HCT116 (cell line): ENCODE measurements at regions not wholly inside any gene's neighbourhood (a gene's known extent, or its start where the extent isn't known, plus 50 kb on each side); places are given as distances from the start of the nearest gene placed in this dataset.

Experiments
- ATAC-seq: fragments of 200-7000 bp; cut with Tn5 transposase; 2 replicates; pipeline ENCODE4 v1.9.1; 2020; ENCODE audit warnings: mild to moderate bottlenecking, moderate library complexity
- BruUV-seq: library from RNA; stranded (reverse); fragments of 400-500 nt; replicated peaks from 2 replicates; lab custom pipeline; 2021; lab: Mats Ljungman, UMichigan
- CTCF ChIA-PET: fragments of 300-600 bp; sonication (Branson Sonifier 250); formaldehyde crosslinking; loops from one replicate; lab custom pipeline; 2021; ENCODE audit warnings: antibody characterized with exemption; lab: Charles Lee
- POLR2A ChIA-PET: fragments of 300-600, 350-600 bp; sonication (Branson Sonifier 250); formaldehyde crosslinking; loops from one replicate; lab custom pipeline; 2021; ENCODE audit warnings: antibody characterized with exemption; lab: Charles Lee
- RAD21 ChIA-PET, 2 experiments: fragments of 300-600 bp; sonication (Branson Sonifier 250); formaldehyde crosslinking; loops; one replicate each; lab custom pipeline; 2023; ENCODE audit warnings: low total read pairs in 2 of 2; ENCODE audit not compliant: uncharacterized antibody in 2 of 2, unreplicated experiment in 2 of 2, low non-redundant PET in 1 of 2; lab: Charles Lee
- DNase-seq: peaks from one replicate; pipeline ENCODE4 v3.0.0-alpha.2; 2010; ENCODE audit warnings: low read depth, low spot score
- H2AFZ ChIP-seq: fragments of 200-600 bp; shearing (Covaris generic), sonication (generic); 2 replicates; pipeline ENCODE4 v1.6.1; 2017; ENCODE audit warnings: low read depth, mixed run types, mixed read lengths, antibody characterized with exemption, low read length; ENCODE audit not compliant: poor library complexity, severe bottlenecking
- H3K27ac ChIP-seq: 2 replicates; pipeline ENCODE4 v1.5.1; 2012; ENCODE audit warnings: low read depth, low read length
- H3K27me3 ChIP-seq: fragments of 200-600 bp; sonication (generic); 2 replicates; pipeline ENCODE4 v1.6.1; 2016; ENCODE audit warnings: mixed run types, low read length, mixed read lengths; ENCODE audit not compliant: insufficient read depth
- H3K36me3 ChIP-seq, 2 experiments: fragments of 200-500 bp in 1 of 2; fragments of 200-600 bp in 1 of 2; sonication (Bioruptor generic) in 1 of 2; sonication (generic) in 1 of 2; 2 replicates each; pipeline versions ENCODE4 v1.5.1 to v1.6.1; 2014 to 2016; ENCODE audit warnings: low read length in 2 of 2, inconsistent platforms in 1 of 2, mixed read lengths in 1 of 2, mixed run types in 1 of 2; ENCODE audit not compliant: insufficient read depth in 2 of 2, control insufficient read depth in 1 of 2
- H3K4me1 ChIP-seq, 2 experiments: fragments of 200-600 bp in 1 of 2; sonication (generic) in 1 of 2; 2 replicates each; pipeline versions ENCODE4 v1.5.1 to v1.6.1; 2012 to 2017; ENCODE audit warnings: low read length in 2 of 2, inconsistent platforms in 1 of 2, mild to moderate bottlenecking in 1 of 2, mixed read lengths in 1 of 2, mixed run types in 1 of 2, moderate library complexity in 1 of 2; ENCODE audit not compliant: insufficient read depth in 2 of 2, control insufficient read depth in 1 of 2
- H3K4me2 ChIP-seq: fragments of 200-600 bp; sonication (generic); 2 replicates; pipeline ENCODE4 v1.6.1; 2017; ENCODE audit warnings: mixed run types, low read length, mixed read lengths
- H3K4me3 ChIP-seq, 2 experiments: fragments of 200-600 bp in 1 of 2; sonication (generic) in 1 of 2; replicated peaks in 1 of 2; 2 replicates each; pipeline ENCODE4 v1.5.1; 2011 to 2016; ENCODE audit warnings: low read length in 2 of 2, control low read depth in 1 of 2, low read depth in 1 of 2, mild to moderate bottlenecking in 1 of 2, mixed read lengths in 1 of 2, mixed run types in 1 of 2
- H3K79me2 ChIP-seq: fragments of 200-600 bp; sonication (generic); 2 replicates; pipeline ENCODE4 v1.6.1; 2017; ENCODE audit warnings: mild to moderate bottlenecking, mixed run types, low read length, moderate library complexity, mixed read lengths; ENCODE audit not compliant: insufficient read depth
- H3K9ac ChIP-seq: fragments of 200-600 bp; sonication (generic); 2 replicates; pipeline ENCODE4 v1.6.1; 2016; ENCODE audit warnings: low read length, mixed read lengths
- H3K9me2 ChIP-seq: fragments of 200-600 bp; sonication (generic), shearing (Covaris generic); 2 replicates; pipeline ENCODE4 v1.6.1; 2017; ENCODE audit warnings: mixed run types, mild to moderate bottlenecking, moderate library complexity; ENCODE audit not compliant: insufficient read depth
- H3K9me3 ChIP-seq, 2 experiments: fragments of 200-500 bp in 1 of 2; fragments of 200-600 bp in 1 of 2; sonication (Bioruptor generic) in 1 of 2; sonication (generic) in 1 of 2; 2 replicates each; pipeline ENCODE4 v1.6.1; 2014 to 2017; ENCODE audit warnings: low read length in 2 of 2, mixed read lengths in 2 of 2, inconsistent platforms in 1 of 2, low read depth in 1 of 2, mild to moderate bottlenecking in 1 of 2, mixed run types in 1 of 2, moderate library complexity in 1 of 2; ENCODE audit not compliant: control insufficient read depth in 1 of 2, insufficient read depth in 1 of 2
- H4K20me1 ChIP-seq: fragments of 200-600 bp; sonication (generic), shearing (Covaris generic); 2 replicates; pipeline ENCODE4 v1.6.1; 2017; ENCODE audit warnings: mixed run types, mild to moderate bottlenecking, moderate library complexity; ENCODE audit not compliant: insufficient read depth
- ATF3 ChIP-seq: IDR thresholded peaks from 2 replicates; pipeline ENCODE4 v1.6.1; 2012
- CBX3 ChIP-seq: IDR thresholded peaks from 2 replicates; pipeline ENCODE4 v1.6.1; 2012; ENCODE audit warnings: low read depth
- CEBPB ChIP-seq: IDR thresholded peaks from 2 replicates; pipeline ENCODE4 v1.6.1; 2012; ENCODE audit warnings: low read depth
- EGR1 ChIP-seq: IDR thresholded peaks from 2 replicates; pipeline ENCODE4 v1.6.1; 2012; ENCODE audit warnings: low read depth
- ELF1 ChIP-seq: IDR thresholded peaks from 2 replicates; pipeline ENCODE4 v1.6.1; 2012; ENCODE audit warnings: low read depth, borderline replicate concordance
- FOSL1 ChIP-seq: IDR thresholded peaks from 2 replicates; pipeline ENCODE4 v1.6.1; 2012; ENCODE audit warnings: low read depth
- POLR2A ChIP-seq: IDR thresholded peaks from 2 replicates; pipeline ENCODE4 v1.7.0; 2011; ENCODE audit warnings: borderline replicate concordance; ENCODE audit not compliant: insufficient read depth, insufficient read length; ENCODE audit errors: extremely low read depth
- POLR2AphosphoS5 ChIP-seq: IDR thresholded peaks from 2 replicates; pipeline ENCODE4 v1.6.1; 2011; ENCODE audit warnings: mild to moderate bottlenecking, low read depth, low read length, moderate library complexity
- RAD21 ChIP-seq: IDR thresholded peaks from 2 replicates; pipeline ENCODE4 v1.6.1; 2012; ENCODE audit warnings: low read depth, mild to moderate bottlenecking
- SIN3A ChIP-seq: IDR thresholded peaks from 2 replicates; pipeline ENCODE4 v1.6.1; 2012; ENCODE audit warnings: low read depth
- SRF ChIP-seq: IDR thresholded peaks from 2 replicates; pipeline ENCODE4 v1.6.1; 2012; ENCODE audit warnings: low read depth
- TCF7L2 ChIP-seq: IDR thresholded peaks from 2 replicates; pipeline ENCODE4 v1.7.0; 2011; ENCODE audit warnings: borderline replicate concordance, inconsistent platforms; ENCODE audit not compliant: insufficient read depth, insufficient read length; ENCODE audit errors: extremely low read depth
- ZBTB33 ChIP-seq: IDR thresholded peaks from 2 replicates; pipeline ENCODE4 v1.6.1; 2011; ENCODE audit warnings: mild to moderate bottlenecking, low read length, moderate library complexity; ENCODE audit not compliant: insufficient replicate concordance; ENCODE audit errors: extremely low read depth
- ZFX ChIP-seq: fragments of 450-650 bp; IDR thresholded peaks from 2 replicates; pipeline ENCODE4 v1.6.1; 2017
- ZNF274 ChIP-seq: fragments of 200-500 bp; sonication (Bioruptor generic); IDR thresholded peaks from 2 replicates; pipeline ENCODE4 v1.6.1; 2014; ENCODE audit warnings: mild to moderate bottlenecking, low read depth, low read length, inconsistent platforms
- intact Hi-C: fragments of 100-400 bp; cut with micrococcal nuclease; formaldehyde crosslinking; loops from 2 replicates; pipeline ENCODE4 v1.10.0; 2022

GRCh38 chr7:38086857-38087256, 91.2 kb upstream of the STARD3NL start:
- no peaks in the 10 kb centered on the region for H3K9me3 ChIP-seq
- no peak overlapping the region for H3K4me3 ChIP-seq
- ChIA-PET CTCF (interaction anchor here (1.3 kb wide), 1 partner anchor 17 kb away, joined by 3 read pairs; no protein-coding TSS in a partner anchor), RAD21 (no interaction called here), POLR2A (no interaction called here)
- H3K4me1 ChIP-seq: no peaks in the 10 kb centered on the region
- no peaks in the 10 kb centered on the region for H3K27me3 ChIP-seq
- no peak overlapping the region for H3K27ac ChIP-seq
- no peaks in the 10 kb centered on the region for H3K9me2 ChIP-seq
- no peak for DNase-seq
- H4K20me1 ChIP-seq: no peaks in the 10 kb centered on the region
- no peak overlapping the region for H3K4me2 ChIP-seq
- no peak for ATAC-seq
- intact Hi-C loops: no loop called here
- H3K79me2 ChIP-seq: no peaks in the 10 kb centered on the region
- H3K9ac ChIP-seq: no peak overlapping the region
- H2AFZ ChIP-seq: no peak overlapping the region
- H3K36me3 ChIP-seq: no peaks in the 10 kb centered on the region
- no TSS peak for BruUV-seq
- no peak for TF ChIP-seq TCF7L2
- no peak for TF ChIP-seq FOSL1
- TF ChIP-seq CBX3: no peak
- no peak for TF ChIP-seq ZNF274
- TF ChIP-seq EGR1: no peak
- no peak for TF ChIP-seq POLR2A
- TF ChIP-seq POLR2AphosphoS5: no peak
- no peak for TF ChIP-seq ZBTB33
- no peak for TF ChIP-seq SRF
- TF ChIP-seq ZFX: no peak
- TF ChIP-seq ELF1: no peak
- TF ChIP-seq ATF3: no peak
- TF ChIP-seq CEBPB: no peak
- no peak for TF ChIP-seq RAD21
- no peak for TF ChIP-seq SIN3A
